Nephron progenitor cell (in vitro differentiated cells): ENCODE measurements at regions not wholly inside any gene's neighbourhood (a gene's known extent, or its start where the extent isn't known, plus 50 kb on each side); places are given as distances from the start of the nearest gene placed in this dataset.

Experiments
- DNase-seq: peaks from one replicate; pipeline ENCODE4 v3.0.0; 2021
- H3K27ac Mint-ChIP-seq: 2 replicates; pipeline ENCODE4 v1.8.0; 2021; ENCODE audit warnings: mild to moderate bottlenecking, moderate library complexity, mixed read lengths
- H3K27me3 Mint-ChIP-seq: 2 replicates; pipeline ENCODE4 v1.8.0; 2021; ENCODE audit warnings: mild to moderate bottlenecking, low read depth, mixed read lengths; ENCODE audit not compliant: poor library complexity
- H3K36me3 Mint-ChIP-seq: 2 replicates; pipeline ENCODE4 v1.8.0; 2021; ENCODE audit warnings: low read depth, mixed read lengths
- H3K4me1 Mint-ChIP-seq: 2 replicates; pipeline ENCODE4 v1.8.0; 2021; ENCODE audit warnings: mixed read lengths
- H3K4me3 Mint-ChIP-seq: 2 replicates; pipeline ENCODE4 v1.8.0; 2021; ENCODE audit warnings: mild to moderate bottlenecking, moderate library complexity, mixed read lengths
- H3K9me3 Mint-ChIP-seq: 2 replicates; pipeline ENCODE4 v1.8.0; 2021; ENCODE audit warnings: mild to moderate bottlenecking, moderate library complexity, mixed read lengths
- TF ChIP-seq, protein P1 (sequence below): fragments of 200-600 bp; sonication (generic); IDR thresholded peaks from 2 replicates; pipeline ENCODE4 v1.5.0; 2021; ENCODE audit warnings: antibody characterized with exemption

- H3K36me3 Mint-ChIP-seq, result no peaks in the 10 kb centered on the region
- H3K9me3 Mint-ChIP-seq, result no peaks in the 10 kb centered on the region
- H3K4me3 Mint-ChIP-seq, result no peak overlapping the region
Measured at GRCh38 chr13:33651766-33652165, 166.2 kb upstream of the RFC3 start.

DNA sequence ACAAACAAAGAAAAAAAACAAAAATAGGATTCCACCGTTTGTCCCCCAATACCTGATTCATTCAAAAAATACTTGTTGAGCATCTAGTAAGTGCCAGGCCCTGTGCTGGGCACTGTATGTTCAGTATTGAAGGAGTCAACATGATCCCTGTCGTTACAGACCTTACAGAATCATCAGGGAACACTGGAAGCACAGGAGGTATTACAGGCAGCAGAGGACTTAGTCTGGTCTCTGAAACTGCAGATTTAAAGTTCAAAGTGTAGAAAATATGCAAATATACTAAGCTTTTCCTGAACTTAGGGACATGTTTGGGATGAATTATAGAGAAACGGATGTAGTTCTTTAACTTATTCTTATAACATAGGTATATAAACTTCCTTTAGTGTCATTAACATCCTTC is 160.7 kb upstream of the RFC3 start:
- Mint-ChIP-seq H3K27me3 (peaks cover 3% of the 10 kb centered on the region), H3K4me3 (no peak overlapping the region), H3K9me3 (peaks cover 16% of the 10 kb centered on the region), H3K4me1 (no peaks in the 10 kb centered on the region), H3K27ac (no peak overlapping the region), H3K36me3 (no peaks in the 10 kb centered on the region)
- TF ChIP-seq, protein P1, sequence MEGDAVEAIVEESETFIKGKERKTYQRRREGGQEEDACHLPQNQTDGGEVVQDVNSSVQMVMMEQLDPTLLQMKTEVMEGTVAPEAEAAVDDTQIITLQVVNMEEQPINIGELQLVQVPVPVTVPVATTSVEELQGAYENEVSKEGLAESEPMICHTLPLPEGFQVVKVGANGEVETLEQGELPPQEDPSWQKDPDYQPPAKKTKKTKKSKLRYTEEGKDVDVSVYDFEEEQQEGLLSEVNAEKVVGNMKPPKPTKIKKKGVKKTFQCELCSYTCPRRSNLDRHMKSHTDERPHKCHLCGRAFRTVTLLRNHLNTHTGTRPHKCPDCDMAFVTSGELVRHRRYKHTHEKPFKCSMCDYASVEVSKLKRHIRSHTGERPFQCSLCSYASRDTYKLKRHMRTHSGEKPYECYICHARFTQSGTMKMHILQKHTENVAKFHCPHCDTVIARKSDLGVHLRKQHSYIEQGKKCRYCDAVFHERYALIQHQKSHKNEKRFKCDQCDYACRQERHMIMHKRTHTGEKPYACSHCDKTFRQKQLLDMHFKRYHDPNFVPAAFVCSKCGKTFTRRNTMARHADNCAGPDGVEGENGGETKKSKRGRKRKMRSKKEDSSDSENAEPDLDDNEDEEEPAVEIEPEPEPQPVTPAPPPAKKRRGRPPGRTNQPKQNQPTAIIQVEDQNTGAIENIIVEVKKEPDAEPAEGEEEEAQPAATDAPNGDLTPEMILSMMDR, result no peak
- DNase-seq, result no peak

More at GRCh38 chr13:33651766-33652165, 166.2 kb upstream of the RFC3 start:
- TF ChIP-seq, protein P1, result no peak
- DNase-seq, result no peak
- Mint-ChIP-seq H3K27me3 (no peaks in the 10 kb centered on the region), H3K4me1 (peaks cover 6% of the 10 kb centered on the region), H3K27ac (no peak overlapping the region)

DNA sequence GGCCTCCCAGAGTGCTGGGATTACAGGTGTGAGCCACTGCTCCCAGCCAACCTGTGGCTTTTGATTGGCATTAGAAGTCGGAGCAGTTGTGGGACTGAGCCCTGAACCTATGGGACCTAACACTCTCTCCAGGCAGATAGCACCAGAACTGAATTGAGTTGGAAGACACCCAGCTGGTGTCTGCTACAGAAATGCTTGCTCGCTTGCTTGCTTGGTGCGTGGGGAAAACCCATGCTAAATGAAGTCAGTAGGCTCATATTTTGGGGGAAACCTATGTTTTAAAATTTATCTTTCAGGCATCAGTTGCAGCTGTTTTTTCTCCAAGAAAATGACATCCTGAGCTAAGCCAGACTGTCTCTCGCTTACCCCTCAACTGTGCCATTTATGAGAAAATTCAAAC is 158.5 kb upstream of the RFC3 start:
- Mint-ChIP-seq H3K4me1 (no peaks in the 10 kb centered on the region), H3K36me3 (no peaks in the 10 kb centered on the region), H3K27ac (no peak overlapping the region), H3K27me3 (peaks cover 3% of the 10 kb centered on the region), H3K4me3 (no peak overlapping the region), H3K9me3 (peaks cover 21% of the 10 kb centered on the region)
- TF ChIP-seq, protein P1, result no peak
- DNase-seq, result no peak

DNA sequence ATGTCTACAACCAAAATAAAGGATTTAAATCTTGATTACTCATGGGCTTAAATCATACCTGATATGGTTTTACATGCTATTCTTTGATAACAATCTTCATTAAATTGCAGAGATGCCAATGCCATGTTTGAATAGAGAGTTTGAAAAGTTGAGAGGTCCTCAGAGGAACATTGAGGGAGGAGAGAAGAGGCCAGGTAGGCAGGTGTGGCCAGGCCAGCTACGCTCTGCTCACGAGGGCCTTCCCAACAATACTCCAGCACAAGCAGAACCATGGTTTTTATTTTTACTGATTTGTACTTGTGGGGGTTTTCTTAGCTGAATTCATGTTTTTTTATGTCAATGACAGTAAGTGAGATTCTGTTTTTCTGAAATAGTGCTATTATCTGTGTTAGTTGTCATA is 158.1 kb upstream of the RFC3 start:
- Mint-ChIP-seq H3K4me3 (no peak overlapping the region), H3K36me3 (no peaks in the 10 kb centered on the region), H3K27ac (no peak overlapping the region), H3K27me3 (peaks cover 3% of the 10 kb centered on the region), H3K9me3 (peaks cover 24% of the 10 kb centered on the region), H3K4me1 (no peaks in the 10 kb centered on the region)
- TF ChIP-seq, protein P1, result no peak
- no peak for DNase-seq

DNA sequence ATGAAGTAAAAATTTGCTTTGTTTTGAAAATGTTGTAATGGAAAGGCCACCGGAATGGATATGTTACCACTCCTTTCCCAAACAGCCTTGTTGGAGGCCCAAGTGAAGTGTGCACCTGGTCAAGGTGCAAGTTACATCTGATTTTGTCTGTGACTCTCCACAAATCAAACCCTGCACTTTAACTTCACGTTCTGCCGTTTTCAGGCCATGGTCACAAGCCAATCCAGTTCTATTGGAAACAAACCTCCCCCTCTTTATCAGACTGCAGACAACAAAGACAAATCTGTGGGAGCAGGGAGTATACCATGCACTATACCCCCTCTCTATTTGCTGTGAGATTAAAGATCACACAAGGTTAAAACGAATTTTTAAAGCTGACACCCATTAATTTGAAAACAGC is 155.6 kb upstream of the RFC3 start:
- peaks cover 6% of the 10 kb centered on the region for H3K4me1 Mint-ChIP-seq
- no peaks in the 10 kb centered on the region for H3K36me3 Mint-ChIP-seq
- peaks cover 24% of the 10 kb centered on the region for H3K9me3 Mint-ChIP-seq
- no peak overlapping the region for H3K27ac Mint-ChIP-seq
- no peak overlapping the region for H3K4me3 Mint-ChIP-seq
- TF ChIP-seq, protein P1, result no peak
- DNase-seq, result no peak
- peaks cover 3% of the 10 kb centered on the region for H3K27me3 Mint-ChIP-seq

DNA sequence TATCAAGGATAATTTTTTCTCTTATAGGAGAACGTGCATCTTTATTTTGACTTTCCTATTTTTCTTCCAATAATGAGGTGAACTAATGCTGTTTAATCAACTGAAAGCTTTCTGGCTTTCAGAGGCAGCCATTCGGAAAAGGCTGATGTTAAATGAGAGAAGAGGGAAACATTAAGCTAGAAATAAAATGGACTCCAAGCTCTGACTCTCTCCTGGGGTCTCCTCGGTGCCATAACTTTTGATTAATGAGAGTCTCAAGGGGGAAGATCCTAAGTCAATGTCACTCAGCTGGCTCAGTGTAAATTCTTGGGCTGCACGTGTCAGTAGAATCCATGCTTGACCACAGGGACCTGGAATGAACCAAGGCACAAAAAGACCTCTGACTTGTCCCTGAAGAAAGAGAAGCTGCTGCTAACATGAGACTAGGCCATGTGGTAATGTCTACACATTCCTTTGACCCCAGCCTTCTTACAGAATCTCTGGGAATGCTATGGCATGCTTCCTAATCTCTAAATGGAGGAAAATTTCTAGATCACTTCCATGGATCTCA is 152.2 kb upstream of the RFC3 start:
- Mint-ChIP-seq H3K27me3 (no peaks in the 10 kb centered on the region), H3K9me3 (peaks cover 19% of the 10 kb centered on the region), H3K36me3 (no peaks in the 10 kb centered on the region), H3K27ac (no peak overlapping the region), H3K4me3 (no peak overlapping the region), H3K4me1 (peaks cover 6% of the 10 kb centered on the region)
- no peak for DNase-seq
- TF ChIP-seq, protein P1, result no peak
